ENCODE measurements at regions not wholly inside any gene's neighbourhood (a gene's known extent, or its start where the extent isn't known, plus 50 kb on each side); places are given as distances from the start of the nearest gene placed in this dataset.

GRCh38 chr11:80592546-80592945 is 1151.7 kb upstream of the TENM4 start:
- H3K36me3 ChIP-seq (ENCODE audit: control insufficient read depth, insufficient read depth, low read length) = no peaks in the 10 kb centered on the region
- H3K27ac ChIP-seq (ENCODE audit: low read depth, low read length, severe bottlenecking) = no peak overlapping the region
- WGBS, 2 experiments (ENCODE audit: insufficient coverage in 2 of 2) = 100% methylated on average over 1 of the region's 4 CpGs
- H3K4me1 ChIP-seq (ENCODE audit: control insufficient read depth, insufficient read depth, low read length, poor library complexity, severe bottlenecking) = peaks cover 19% of the 10 kb centered on the region
- peaks cover 3% of the 10 kb centered on the region for H3K9me3 ChIP-seq (ENCODE audit: control insufficient read depth, low read length)
- H3K4me3 ChIP-seq (ENCODE audit: extremely low read depth, insufficient read depth, low read length, poor library complexity, severe bottlenecking) = no peak overlapping the region

GRCh38 chr11:80587906-80588305 is 1147.1 kb upstream of the TENM4 start:
- Histone ChIP-seq H3K4me3 (ENCODE audit: extremely low read depth, insufficient read depth, low read length, poor library complexity, severe bottlenecking) (no peak overlapping the region), H3K36me3 (ENCODE audit: control insufficient read depth, insufficient read depth, low read length) (no peaks in the 10 kb centered on the region), H3K4me1 (ENCODE audit: control insufficient read depth, insufficient read depth, low read length, poor library complexity, severe bottlenecking) (peaks cover 7% of the 10 kb centered on the region), H3K27ac (ENCODE audit: low read depth, low read length, severe bottlenecking) (no peak overlapping the region), H3K9me3 (ENCODE audit: control insufficient read depth, low read length) (peaks cover 3% of the 10 kb centered on the region)
- 90 to 100% methylated on average over 1 to 2 of the region's 2 CpGs for WGBS, 2 experiments (ENCODE audit: insufficient coverage in 2 of 2)

DNA sequence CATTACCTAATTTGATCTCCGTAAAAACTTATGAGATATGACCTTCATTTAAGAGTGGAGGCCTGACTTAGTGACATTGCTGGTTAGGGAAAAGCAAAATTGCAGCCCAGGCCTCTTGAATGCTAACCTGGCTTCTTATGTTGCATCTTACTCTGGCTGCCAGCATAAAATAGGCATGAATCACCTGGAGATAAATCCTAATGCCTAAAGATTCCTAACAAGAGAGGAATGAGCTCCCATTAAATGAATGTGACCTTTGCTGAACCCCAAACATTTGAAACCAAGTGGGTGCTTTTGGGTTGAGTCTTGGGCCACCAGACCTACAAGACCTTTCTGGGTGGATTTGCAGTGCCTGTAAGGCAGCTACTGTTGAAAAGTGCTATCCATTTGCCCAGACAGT is 1145.6 kb upstream of the TENM4 start:
- no peak overlapping the region for H3K4me3 ChIP-seq (ENCODE audit: extremely low read depth, insufficient read depth, low read length, poor library complexity, severe bottlenecking)
- no CpG with 5 or more reads among the region's 1 CpG for WGBS, 2 experiments (ENCODE audit: insufficient coverage in 2 of 2)
- peaks cover 3% of the 10 kb centered on the region for H3K9me3 ChIP-seq (ENCODE audit: control insufficient read depth, low read length)
- H3K27ac ChIP-seq (ENCODE audit: low read depth, low read length, severe bottlenecking) = no peak overlapping the region
- H3K4me1 ChIP-seq (ENCODE audit: control insufficient read depth, insufficient read depth, low read length, poor library complexity, severe bottlenecking) = no peaks in the 10 kb centered on the region
- H3K36me3 ChIP-seq (ENCODE audit: control insufficient read depth, insufficient read depth, low read length) = no peaks in the 10 kb centered on the region

- WGBS, 2 experiments (ENCODE audit: insufficient coverage in 2 of 2) = 90 to 100% methylated on average over 3 of the region's 3 CpGs
- H3K27ac ChIP-seq (ENCODE audit: low read depth, low read length, severe bottlenecking) = no peak overlapping the region
- no peak overlapping the region for H3K4me3 ChIP-seq (ENCODE audit: extremely low read depth, insufficient read depth, low read length, poor library complexity, severe bottlenecking)
- no peaks in the 10 kb centered on the region for H3K36me3 ChIP-seq (ENCODE audit: control insufficient read depth, insufficient read depth, low read length)
- H3K4me1 ChIP-seq (ENCODE audit: control insufficient read depth, insufficient read depth, low read length, poor library complexity, severe bottlenecking) = no peaks in the 10 kb centered on the region
- H3K9me3 ChIP-seq (ENCODE audit: control insufficient read depth, low read length) = no peaks in the 10 kb centered on the region
These were observed 1143.8 kb upstream of the TENM4 start for GRCh38 chr11:80584661-80585060.

DNA sequence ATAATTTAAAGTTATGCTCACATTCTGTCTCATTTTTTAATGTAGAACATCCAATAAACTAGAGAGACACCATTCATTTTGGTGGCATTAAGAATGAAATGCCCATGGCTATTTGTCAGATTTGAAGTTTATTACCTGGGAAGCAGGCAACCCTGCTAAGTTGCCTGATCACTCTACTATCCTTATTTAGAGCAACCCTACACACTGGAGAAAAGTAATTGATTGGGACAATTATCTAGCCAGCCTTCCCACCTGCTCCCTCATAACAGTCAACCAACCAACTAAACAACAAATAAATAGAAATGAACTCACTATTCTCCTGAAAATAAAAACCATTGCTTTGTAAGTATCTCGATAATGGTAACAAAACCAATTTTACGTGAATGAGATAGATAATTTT is 1129.0 kb upstream of the TENM4 start:
- WGBS, 2 experiments (ENCODE audit: insufficient coverage in 2 of 2) = no CpG with 5 or more reads among the region's 2 CpGs
- Histone ChIP-seq H3K27ac (ENCODE audit: low read depth, low read length, severe bottlenecking) (no peak overlapping the region), H3K4me3 (ENCODE audit: extremely low read depth, insufficient read depth, low read length, poor library complexity, severe bottlenecking) (no peak overlapping the region), H3K9me3 (ENCODE audit: control insufficient read depth, low read length) (peaks cover 7% of the 10 kb centered on the region), H3K4me1 (ENCODE audit: control insufficient read depth, insufficient read depth, low read length, poor library complexity, severe bottlenecking) (no peaks in the 10 kb centered on the region), H3K36me3 (ENCODE audit: control insufficient read depth, insufficient read depth, low read length) (no peaks in the 10 kb centered on the region)

DNA sequence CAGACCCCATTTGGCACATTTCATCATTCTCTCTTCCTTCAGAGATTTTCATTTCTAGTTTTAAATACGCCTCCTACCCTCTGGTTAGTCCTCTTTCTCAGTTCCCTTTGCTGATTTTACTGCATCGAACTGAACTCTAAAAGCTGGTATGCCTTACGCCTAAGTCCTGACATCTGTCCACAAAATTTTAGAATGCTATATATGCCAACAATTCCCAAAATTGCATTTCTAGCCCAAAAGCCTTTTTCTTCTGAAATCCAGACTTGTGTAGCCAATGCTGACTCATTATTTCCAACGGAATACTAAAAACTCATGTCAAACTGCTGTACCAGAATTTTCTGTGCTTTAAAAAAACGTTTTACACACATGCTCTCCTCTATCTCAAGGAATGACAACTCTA is 1124.4 kb upstream of the TENM4 start:
- Histone ChIP-seq H3K27ac (ENCODE audit: low read depth, low read length, severe bottlenecking) (no peak overlapping the region), H3K4me1 (ENCODE audit: control insufficient read depth, insufficient read depth, low read length, poor library complexity, severe bottlenecking) (peaks cover 8% of the 10 kb centered on the region), H3K36me3 (ENCODE audit: control insufficient read depth, insufficient read depth, low read length) (no peaks in the 10 kb centered on the region), H3K9me3 (ENCODE audit: control insufficient read depth, low read length) (no peaks in the 10 kb centered on the region), H3K4me3 (ENCODE audit: extremely low read depth, insufficient read depth, low read length, poor library complexity, severe bottlenecking) (no peak overlapping the region)
- 81 to 100% methylated on average over 3 to 4 of the region's 5 CpGs for WGBS, 2 experiments (ENCODE audit: insufficient coverage in 2 of 2)

DNA sequence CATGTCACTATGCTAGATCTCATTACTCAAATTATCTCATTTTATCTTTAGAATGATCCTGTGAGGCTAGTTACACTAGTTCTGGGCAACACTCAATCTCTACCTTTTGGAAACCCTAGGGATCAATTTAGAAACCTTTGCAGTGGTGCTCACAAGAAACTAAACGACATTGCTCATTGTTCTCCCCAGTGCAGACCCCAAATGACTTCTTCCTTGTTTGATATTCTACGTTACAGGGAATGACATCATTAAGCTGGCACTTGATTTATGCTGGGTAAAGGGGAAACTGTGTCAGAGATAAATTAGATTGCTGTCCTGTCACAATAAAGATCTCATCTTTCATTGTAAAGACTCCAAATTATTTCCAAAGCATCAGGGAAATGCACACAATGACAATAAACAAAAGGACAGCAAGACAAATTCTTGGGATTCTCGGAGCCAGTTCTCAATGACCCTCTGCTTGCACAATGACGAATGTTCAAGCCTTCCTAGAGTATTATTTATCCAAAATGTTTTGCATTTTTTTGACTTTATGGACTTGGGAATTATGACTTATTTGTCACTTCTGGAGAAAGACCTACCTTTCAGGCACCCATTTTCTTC is 1121.8 kb upstream of the TENM4 start:
- H3K4me1 ChIP-seq (ENCODE audit: control insufficient read depth, insufficient read depth, low read length, poor library complexity, severe bottlenecking) = peaks cover 8% of the 10 kb centered on the region
- no peak overlapping the region for H3K27ac ChIP-seq (ENCODE audit: low read depth, low read length, severe bottlenecking)
- no peaks in the 10 kb centered on the region for H3K36me3 ChIP-seq (ENCODE audit: control insufficient read depth, insufficient read depth, low read length)
- 83% methylated on average over 2 of the region's 4 CpGs; no CpG with 5 or more reads in 1 of the 2 experiments for WGBS, 2 experiments (ENCODE audit: insufficient coverage in 2 of 2)
- H3K9me3 ChIP-seq (ENCODE audit: control insufficient read depth, low read length) = no peaks in the 10 kb centered on the region
- H3K4me3 ChIP-seq (ENCODE audit: extremely low read depth, insufficient read depth, low read length, poor library complexity, severe bottlenecking) = no peak overlapping the region

DNA sequence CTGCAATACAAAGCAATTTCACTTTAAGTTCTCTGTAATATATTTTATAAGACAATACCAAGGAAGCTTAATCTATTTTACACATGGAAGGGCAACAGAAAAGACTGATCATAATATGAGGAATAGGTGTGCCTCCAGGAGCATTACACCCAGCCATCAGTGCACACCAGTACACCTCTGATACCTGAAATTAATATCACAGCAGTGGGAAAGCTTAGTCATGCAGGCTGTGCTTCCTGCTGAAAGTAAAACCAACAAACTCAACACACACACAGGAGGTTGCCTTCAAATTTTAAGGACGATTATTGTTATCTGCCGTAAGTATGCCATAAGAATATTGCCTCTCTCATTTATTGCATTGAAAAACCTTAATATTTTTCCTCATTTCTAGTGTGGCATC is 1119.1 kb upstream of the TENM4 start:
- peaks cover 8% of the 10 kb centered on the region for H3K4me1 ChIP-seq (ENCODE audit: control insufficient read depth, insufficient read depth, low read length, poor library complexity, severe bottlenecking)
- WGBS, 2 experiments (ENCODE audit: insufficient coverage in 2 of 2) = 100% methylated on average over 2 of the region's 2 CpGs; no CpG with 5 or more reads in 1 of the 2 experiments
- H3K27ac ChIP-seq (ENCODE audit: low read depth, low read length, severe bottlenecking) = no peak overlapping the region
- H3K9me3 ChIP-seq (ENCODE audit: control insufficient read depth, low read length) = no peaks in the 10 kb centered on the region
- H3K36me3 ChIP-seq (ENCODE audit: control insufficient read depth, insufficient read depth, low read length) = no peaks in the 10 kb centered on the region
- H3K4me3 ChIP-seq (ENCODE audit: extremely low read depth, insufficient read depth, low read length, poor library complexity, severe bottlenecking) = no peak overlapping the region

- H3K27ac ChIP-seq (ENCODE audit: low read depth, low read length, severe bottlenecking) = no peak overlapping the region
- H3K9me3 ChIP-seq (ENCODE audit: control insufficient read depth, low read length) = no peaks in the 10 kb centered on the region
- no CpG with 5 or more reads among the region's 2 CpGs for WGBS, 2 experiments (ENCODE audit: insufficient coverage in 2 of 2)
- no peak overlapping the region for H3K4me3 ChIP-seq (ENCODE audit: extremely low read depth, insufficient read depth, low read length, poor library complexity, severe bottlenecking)
- H3K36me3 ChIP-seq (ENCODE audit: control insufficient read depth, insufficient read depth, low read length) = no peaks in the 10 kb centered on the region
- H3K4me1 ChIP-seq (ENCODE audit: control insufficient read depth, insufficient read depth, low read length, poor library complexity, severe bottlenecking) = no peaks in the 10 kb centered on the region
These were observed 1112.7 kb upstream of the TENM4 start for GRCh38 chr11:80553565-80553964.

DNA sequence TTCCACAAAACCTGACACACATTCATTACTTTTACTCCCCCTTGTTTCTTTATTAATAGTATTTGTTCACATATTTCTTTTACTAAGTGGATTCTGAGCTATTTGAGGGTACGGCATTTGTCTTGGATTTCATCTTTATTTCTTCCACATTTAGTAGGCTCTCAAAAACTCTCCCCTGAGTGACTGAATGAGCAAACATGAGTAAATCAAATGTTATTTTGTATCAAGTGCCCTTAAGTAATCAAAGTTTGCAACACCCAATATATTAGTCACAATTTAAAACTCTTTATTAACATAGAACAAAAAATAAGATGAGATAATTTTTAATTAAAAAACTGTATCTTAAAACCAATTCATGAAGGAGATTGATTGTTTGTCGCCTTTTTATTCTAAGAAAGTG is 1101.9 kb upstream of the TENM4 start:
- WGBS, 2 experiments (ENCODE audit: insufficient coverage in 2 of 2) = no CpG with 5 or more reads among the region's 2 CpGs
- no peaks in the 10 kb centered on the region for H3K9me3 ChIP-seq (ENCODE audit: control insufficient read depth, low read length)
- H3K4me1 ChIP-seq (ENCODE audit: control insufficient read depth, insufficient read depth, low read length, poor library complexity, severe bottlenecking) = no peaks in the 10 kb centered on the region
- H3K27ac ChIP-seq (ENCODE audit: low read depth, low read length, severe bottlenecking) = no peak overlapping the region
- H3K4me3 ChIP-seq (ENCODE audit: extremely low read depth, insufficient read depth, low read length, poor library complexity, severe bottlenecking) = no peak overlapping the region
- no peaks in the 10 kb centered on the region for H3K36me3 ChIP-seq (ENCODE audit: control insufficient read depth, insufficient read depth, low read length)

DNA sequence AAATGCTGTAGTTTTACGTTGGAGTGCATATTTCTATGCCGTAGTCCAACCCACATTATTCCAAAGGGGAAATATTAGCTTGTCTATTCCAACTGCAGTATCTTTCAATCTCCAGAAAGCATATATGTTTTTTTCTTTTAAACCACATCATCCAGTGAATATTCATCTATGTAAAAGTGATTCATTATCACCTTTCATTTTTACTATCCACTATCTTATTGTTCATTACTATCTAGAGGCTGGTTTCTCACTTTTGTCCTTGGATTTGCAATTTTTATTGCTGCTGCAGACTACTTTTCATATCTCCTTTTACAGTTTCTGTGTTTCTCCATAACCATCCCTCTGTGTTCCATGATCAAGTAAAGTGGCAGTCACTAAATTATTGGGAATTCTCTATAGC is 1097.2 kb upstream of the TENM4 start:
- H3K36me3 ChIP-seq (ENCODE audit: control insufficient read depth, insufficient read depth, low read length) = no peaks in the 10 kb centered on the region
- H3K9me3 ChIP-seq (ENCODE audit: control insufficient read depth, low read length) = no peaks in the 10 kb centered on the region
- no peak overlapping the region for H3K4me3 ChIP-seq (ENCODE audit: extremely low read depth, insufficient read depth, low read length, poor library complexity, severe bottlenecking)
- WGBS, 2 experiments (ENCODE audit: insufficient coverage in 2 of 2) = 80% methylated on average over 1 of the region's 2 CpGs; no CpG with 5 or more reads in 1 of the 2 experiments
- H3K27ac ChIP-seq (ENCODE audit: low read depth, low read length, severe bottlenecking) = no peak overlapping the region
- H3K4me1 ChIP-seq (ENCODE audit: control insufficient read depth, insufficient read depth, low read length, poor library complexity, severe bottlenecking) = no peaks in the 10 kb centered on the region

Data from mesodermal cell (in vitro differentiated cells).